ENCODE measurements at regions not wholly inside any gene's neighbourhood (a gene's known extent, or its start where the extent isn't known, plus 50 kb on each side); places are given as distances from the start of the nearest gene placed in this dataset.

GRCh38 chr2:208671284-208671683, 264.7 kb downstream of the PTH2R start:
- peaks cover 0 to 5% (median 0%) of the 10 kb centered on the region in 4 experiments; a peak in 3 of 7 replicates for H3K4me1 ChIP-seq (replicated peaks in 1 of 4; ENCODE audit: control insufficient read depth in 3 of 4, insufficient read depth in 4 of 4, low read length in 3 of 4)
- no peak overlapping the region for H2BK12ac ChIP-seq (ENCODE audit: low read depth, low read length)
- H3K23me2 ChIP-seq (ENCODE audit: low read depth, low read length), result no peaks in the 10 kb centered on the region
- POLR2A ChIA-PET (ENCODE audit: partially characterized antibody), result no interaction called here
- H3K18ac ChIP-seq (ENCODE audit: extremely low read depth, low read length), result no peak overlapping the region
- H3K4me3 ChIP-seq (ENCODE audit: extremely low read depth in 1 of 4, insufficient read depth in 2 of 4, low read depth in 3 of 4, low read length in 4 of 4), result no peak overlapping the region
- no peaks in the 10 kb centered on the region for H3K27me3 ChIP-seq (replicated peaks in 1 of 4; ENCODE audit: control insufficient read depth in 3 of 4, extremely low read depth in 1 of 4, insufficient read depth in 3 of 4, low read length in 3 of 4)
- FAIRE-seq (no peak), DNase-seq (ENCODE audit: low read depth in 1 of 2, low spot score in 2 of 2) (no peak)
- H2BK5ac ChIP-seq (ENCODE audit: low read depth, low read length), result no peak overlapping the region
- H3K4me2 ChIP-seq (ENCODE audit: insufficient read depth in 1 of 2, low read depth in 2 of 2, low read length in 2 of 2), result no peak overlapping the region
- no peak overlapping the region for H4K91ac ChIP-seq (replicated peaks; ENCODE audit: insufficient read length, low read length)
- H3K79me2 ChIP-seq (ENCODE audit: control insufficient read depth in 1 of 2, insufficient read depth in 2 of 2, low read length in 2 of 2), result no peaks in the 10 kb centered on the region
- H4K20me1 ChIP-seq (replicated peaks in 1 of 2; ENCODE audit: control insufficient read depth in 1 of 2, insufficient read depth in 2 of 2, low read length in 2 of 2), result no peaks in the 10 kb centered on the region
- H3K79me1 ChIP-seq (ENCODE audit: low read depth, low read length), result no peaks in the 10 kb centered on the region
- no peaks in the 10 kb centered on the region for H3K9me3 ChIP-seq (ENCODE audit: insufficient read depth in 2 of 2, low read depth in 1 of 2, low read length in 1 of 2)
- CTCF ChIA-PET (ENCODE audit: partially characterized antibody), result interaction anchor here (1.3 kb wide), 1 partner anchor 18 kb away, joined by 3 read pairs; no protein-coding TSS in a partner anchor
- no peak overlapping the region for H4K5ac ChIP-seq (ENCODE audit: insufficient read length, low read depth, low read length)
- H3K23ac ChIP-seq (ENCODE audit: insufficient read length), result no peak overlapping the region
- 75% methylated on average over 1 of the region's 1 CpG; no CpG with 5 or more reads in 1 of the 2 experiments for WGBS, 2 experiments (ENCODE audit: extremely low coverage in 1 of 2, insufficient coverage in 1 of 2, insufficient read length in 1 of 2, insufficient replicate concordance in 2 of 2, low coverage in 1 of 2, low lambda C conversion rate in 2 of 2, missing lambda C conversion rate in 1 of 2)
- no peak overlapping the region for H2AK5ac ChIP-seq (ENCODE audit: low read depth, low read length)
- no peak overlapping the region for H2BK15ac ChIP-seq (ENCODE audit: low read length)
- no peak overlapping the region for H2BK120ac ChIP-seq (replicated peaks; ENCODE audit: low read depth, low read length)
- H2BK20ac ChIP-seq (ENCODE audit: low read length), result no peak overlapping the region
- H3K14ac ChIP-seq (ENCODE audit: insufficient read length), result no peak overlapping the region
- no peak overlapping the region for H3K27ac ChIP-seq (ENCODE audit: low read depth, low read length)
- H3K56ac ChIP-seq (replicated peaks; ENCODE audit: insufficient read length, low read depth, low read length), result no peak overlapping the region
- H3K36me3 ChIP-seq (ENCODE audit: control insufficient read depth in 2 of 4, insufficient read depth in 4 of 4, low read length in 3 of 4), result no peaks in the 10 kb centered on the region
- H3K9ac ChIP-seq (replicated peaks in 1 of 4; ENCODE audit: extremely low read depth in 1 of 4, low read depth in 3 of 4, low read length in 3 of 4), result no peak overlapping the region
- H3K4ac ChIP-seq (replicated peaks; ENCODE audit: insufficient read length, low read depth, low read length), result no peak overlapping the region
- TF ChIP-seq SIRT6 (IDR thresholded peaks at IDR 0.05; ENCODE audit: low read length), result no peak
- TF ChIP-seq MAFK (IDR thresholded peaks at IDR 0.05; ENCODE audit: low read depth, low read length), result no peak
- no peak for TF ChIP-seq SP1 (IDR thresholded peaks at IDR 0.05; ENCODE audit: low read depth, low read length)
- TF ChIP-seq CREB1 (IDR thresholded peaks at IDR 0.05), result no peak
- no peak overlapping the region for H4K8ac ChIP-seq (ENCODE audit: extremely low read depth, insufficient read depth, low read length)
- H2AFZ ChIP-seq (ENCODE audit: low read length), result no peak overlapping the region
